SK-N-DZ (cell line): ENCODE measurements at regions not wholly inside any gene's neighbourhood (a gene's known extent, or its start where the extent isn't known, plus 50 kb on each side); places are given as distances from the start of the nearest gene placed in this dataset.

Source experiments
- DNase-seq: peaks from one replicate; pipeline ENCODE4 v3.0.0-alpha.2; 2015; ENCODE audit warnings: low spot score

GRCh38 chr16:73202161-73202729 lies 154.3 kb upstream of the ZFHX3 start:
- no peak for DNase-seq

- DNase-seq: no peak
Observed at GRCh38 chr16:73199214-73199613, 151.3 kb upstream of the ZFHX3 start.

GRCh38 chr16:73198481-73198880 lies 150.6 kb upstream of the ZFHX3 start:
- no peak for DNase-seq

GRCh38 chr16:73197598-73197997 lies 149.7 kb upstream of the ZFHX3 start:
- DNase-seq: no peak

- DNase-seq: peak; percentile 57
Observed at GRCh38 chr16:73196670-73197069, 148.7 kb upstream of the ZFHX3 start.

- no peak for DNase-seq
Observed at GRCh38 chr16:73193464-73193863, 145.5 kb upstream of the ZFHX3 start.

DNA sequence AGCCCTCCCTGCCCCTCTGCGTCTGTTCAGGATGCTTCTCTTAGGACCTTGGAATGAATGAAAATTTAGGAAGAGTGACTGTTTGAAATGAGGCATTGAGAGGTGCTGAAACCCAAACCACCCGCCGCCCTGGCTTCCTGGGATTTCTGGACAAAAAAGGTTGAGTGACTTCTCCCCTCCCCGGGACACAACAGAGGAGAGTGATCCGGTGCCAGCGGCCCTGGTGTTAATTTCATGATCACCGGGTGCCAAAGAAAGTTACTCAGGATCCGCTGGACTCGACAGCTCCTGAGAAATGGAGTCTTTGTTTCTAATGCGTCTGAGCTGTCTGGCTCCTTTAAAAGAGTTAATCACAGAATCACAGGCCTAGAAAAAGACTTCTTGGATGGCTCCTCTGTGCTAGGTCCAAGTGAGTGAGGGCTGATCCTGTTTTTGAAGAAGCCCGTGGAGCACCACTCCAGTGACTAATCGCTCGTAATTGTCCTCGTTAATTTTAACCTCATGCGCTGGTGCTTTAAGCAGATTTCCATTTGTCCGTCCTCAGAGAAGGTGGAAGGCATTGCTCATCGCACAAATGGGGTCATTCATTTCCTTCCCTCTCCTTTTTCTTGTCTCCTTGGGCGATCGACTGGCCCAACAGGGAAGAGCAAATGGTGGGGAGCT lies 144.4 kb upstream of the ZFHX3 start:
- no peak for DNase-seq

DNA sequence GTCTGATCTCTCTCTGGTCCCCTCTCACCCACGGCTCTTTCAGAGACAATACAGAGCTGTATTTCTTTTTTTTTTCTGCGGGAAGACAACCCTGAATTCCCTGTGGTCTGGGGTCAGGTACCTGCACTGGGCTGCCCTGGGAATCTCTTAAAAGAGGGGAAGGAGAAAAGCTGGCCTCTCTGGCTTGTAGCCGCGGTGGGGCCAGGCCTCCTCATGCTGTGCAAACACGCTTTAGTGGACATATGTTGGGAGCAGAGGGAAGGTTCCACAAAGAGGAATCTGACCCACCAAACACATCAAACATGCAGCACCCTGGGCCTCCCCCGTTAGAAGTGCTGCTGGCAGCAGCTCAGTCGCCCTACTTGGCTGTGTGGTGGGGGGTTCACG lies 143.7 kb upstream of the ZFHX3 start:
- DNase-seq: no peak

GRCh38 chr16:73190688-73191659 lies 143.0 kb upstream of the ZFHX3 start:
- DNase-seq: no peak

- DNase-seq: no peak
Observed at GRCh38 chr16:73190256-73190655, 142.3 kb upstream of the ZFHX3 start.

GRCh38 chr16:73189136-73189535 lies 141.2 kb upstream of the ZFHX3 start:
- peak; percentile 32 for DNase-seq

DNA sequence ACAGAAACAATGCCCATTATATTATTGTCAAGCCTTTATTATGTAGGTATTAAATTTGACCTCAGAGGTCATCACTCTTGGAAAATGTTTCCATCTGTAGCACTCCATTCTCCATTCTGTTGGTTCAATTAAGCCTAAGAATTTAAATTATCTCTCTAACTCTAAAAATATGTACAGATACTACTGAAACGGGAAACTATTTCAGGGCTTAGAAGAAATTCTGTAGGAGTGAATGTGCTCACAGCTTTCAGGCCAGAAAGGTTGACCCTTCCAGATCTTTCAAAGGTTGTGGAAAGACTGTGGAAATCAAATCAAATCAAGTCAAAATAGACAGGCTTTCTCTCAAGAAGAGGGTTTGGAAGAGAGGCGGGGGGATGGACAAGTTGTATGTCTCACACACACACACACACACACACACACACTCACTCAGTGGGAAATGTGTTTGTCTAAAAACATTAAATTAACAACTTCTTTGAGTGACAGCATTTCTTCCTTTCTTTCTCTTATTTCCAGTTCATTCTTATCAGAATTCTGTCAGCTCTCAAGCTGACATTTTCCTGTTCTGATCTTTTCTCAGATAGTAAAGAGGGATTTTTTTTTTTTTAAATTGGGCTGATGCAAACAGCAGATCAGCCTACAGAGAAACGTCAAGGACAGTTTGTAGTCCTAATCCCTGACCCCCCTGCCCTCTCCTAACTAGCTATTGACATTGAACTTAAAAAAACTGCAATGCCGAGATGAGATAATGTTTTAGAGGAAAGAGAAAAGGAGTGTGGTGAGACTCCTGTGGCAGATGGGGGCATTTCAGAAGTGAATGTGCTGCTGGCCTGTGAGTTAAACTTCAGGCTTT lies 139.0 kb upstream of the ZFHX3 start:
- peak; percentile 91 for DNase-seq

GRCh38 chr16:73185737-73186136 lies 137.8 kb upstream of the ZFHX3 start:
- DNase-seq: no peak

GRCh38 chr16:73183611-73184092 lies 135.7 kb upstream of the ZFHX3 start:
- peak; percentile 47 for DNase-seq

DNA sequence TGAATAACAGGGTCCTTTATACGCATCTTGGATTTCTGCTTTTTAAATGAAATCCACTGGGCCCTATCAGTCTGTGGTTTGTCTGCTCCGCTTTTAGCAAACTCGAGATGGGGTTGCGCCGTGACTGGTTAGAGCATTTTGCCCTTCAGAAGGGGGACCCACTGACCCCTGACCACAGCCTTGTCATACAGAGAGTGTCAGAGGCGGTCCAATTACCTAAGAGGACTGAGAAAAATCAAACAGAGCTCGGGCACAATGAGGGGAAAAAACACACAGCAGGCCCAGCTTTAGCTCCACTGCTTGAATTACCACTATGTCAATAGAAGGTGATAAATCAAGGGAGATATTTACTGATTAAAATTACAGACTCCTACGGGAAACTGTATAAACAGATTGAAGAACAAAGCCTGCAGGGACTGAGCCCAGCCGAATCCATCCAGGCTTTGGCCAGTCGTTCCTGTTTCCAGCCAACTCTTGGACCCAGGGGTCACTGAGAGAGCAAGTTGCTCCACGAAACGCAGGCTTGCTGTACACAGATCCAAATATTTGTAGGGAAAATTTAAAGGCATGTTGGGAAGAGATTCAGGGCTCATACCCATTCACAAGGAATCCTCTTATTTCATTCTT lies 131.9 kb upstream of the ZFHX3 start:
- DNase-seq: no peak

GRCh38 chr16:73177729-73178295 lies 129.9 kb upstream of the ZFHX3 start:
- no peak for DNase-seq

DNA sequence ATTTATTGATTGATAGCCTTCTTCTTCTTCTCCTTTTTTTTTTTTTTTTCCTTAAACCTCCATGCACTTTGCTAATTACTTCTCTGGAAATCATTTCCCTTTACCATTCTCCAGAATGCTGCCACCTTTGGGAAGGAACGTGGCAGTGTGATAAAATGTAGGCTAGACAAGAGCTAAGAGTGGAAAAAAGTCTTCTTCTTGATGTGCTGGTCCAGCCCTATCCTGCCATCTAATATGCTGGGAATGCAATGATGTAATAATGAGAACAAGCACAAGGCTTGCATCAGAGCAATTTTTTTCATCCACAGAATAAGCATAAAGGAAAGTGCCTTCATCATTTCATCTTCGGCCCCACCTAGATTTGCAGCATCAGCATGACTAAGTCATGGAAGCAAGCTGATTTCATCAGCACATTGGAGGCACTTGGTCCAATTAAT lies 128.7 kb upstream of the ZFHX3 start:
- DNase-seq: peak; percentile 46

DNA sequence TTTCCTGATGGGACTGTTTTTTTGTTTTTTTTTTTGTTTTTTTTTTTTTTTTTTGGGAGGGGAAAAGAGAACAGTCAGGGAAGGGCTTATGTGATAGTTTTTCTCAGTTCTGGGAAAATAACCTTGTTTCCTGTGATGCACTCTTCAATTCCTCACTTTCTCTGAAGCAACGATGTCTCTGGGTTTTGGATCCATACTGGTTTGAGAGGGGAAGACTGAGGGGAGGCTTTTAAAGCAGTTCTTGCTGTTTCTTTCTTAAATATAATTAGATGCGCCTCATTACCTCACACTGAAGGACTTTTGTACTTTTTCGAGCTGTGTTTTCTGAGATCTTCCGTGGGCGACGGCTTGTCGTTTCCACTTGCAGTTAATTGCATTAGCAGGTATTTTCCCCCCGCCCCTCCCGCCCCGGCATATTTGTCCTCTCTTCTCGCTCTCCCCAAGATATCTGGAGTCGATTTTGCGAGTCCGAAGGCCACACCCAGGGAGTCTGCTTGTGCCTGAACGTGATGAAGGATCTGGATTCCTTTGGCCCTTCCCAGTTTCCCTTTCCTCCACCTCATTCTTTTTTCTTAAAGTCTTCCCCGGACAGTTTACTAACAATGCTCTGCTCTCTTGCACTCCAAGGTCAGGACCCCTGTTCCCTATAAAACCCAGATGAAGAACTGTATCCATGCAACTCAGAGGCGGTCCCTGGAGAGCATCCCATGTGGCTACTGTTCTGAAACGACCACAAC lies 125.2 kb upstream of the ZFHX3 start:
- DNase-seq: no peak

DNA sequence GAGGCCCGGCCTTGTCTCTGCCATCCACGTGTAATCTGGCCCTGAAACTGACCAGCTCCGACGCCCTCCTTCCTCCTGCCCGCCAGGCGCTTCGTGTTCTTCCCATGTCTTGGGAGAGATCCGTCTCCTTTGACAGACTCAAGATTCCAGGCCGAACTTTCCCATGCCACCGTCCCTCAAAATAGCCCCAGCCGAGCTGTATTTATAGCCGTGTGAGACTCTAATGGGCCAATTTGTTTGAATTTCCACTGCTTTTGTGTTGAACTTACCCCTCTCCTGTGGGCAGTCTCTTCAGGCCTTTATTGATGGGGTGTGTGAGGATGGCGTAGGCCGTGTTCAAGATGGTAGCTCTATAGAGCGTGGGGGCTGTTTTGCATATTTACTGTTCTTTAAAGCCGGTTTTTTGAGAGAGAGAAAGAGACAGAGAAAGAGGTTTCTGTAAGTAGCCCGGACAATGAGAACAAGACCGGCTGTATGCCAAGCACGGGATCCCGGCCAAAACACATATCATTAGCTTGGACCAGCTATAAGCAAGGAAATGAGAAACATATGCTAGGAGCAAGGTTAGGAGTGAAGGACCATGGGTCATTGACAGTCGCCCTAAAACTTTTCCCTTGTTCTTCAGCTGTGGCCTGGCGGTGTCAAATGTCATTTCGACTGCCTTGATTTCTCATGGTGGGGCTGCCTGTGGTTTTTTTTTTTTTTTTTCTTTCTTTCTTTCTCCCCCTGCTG lies 124.5 kb upstream of the ZFHX3 start:
- DNase-seq: peak; percentile 73
